ENCODE measurements at regions not wholly inside any gene's neighbourhood (a gene's known extent, or its start where the extent isn't known, plus 50 kb on each side); places are given as distances from the start of the nearest gene placed in this dataset.

DNA sequence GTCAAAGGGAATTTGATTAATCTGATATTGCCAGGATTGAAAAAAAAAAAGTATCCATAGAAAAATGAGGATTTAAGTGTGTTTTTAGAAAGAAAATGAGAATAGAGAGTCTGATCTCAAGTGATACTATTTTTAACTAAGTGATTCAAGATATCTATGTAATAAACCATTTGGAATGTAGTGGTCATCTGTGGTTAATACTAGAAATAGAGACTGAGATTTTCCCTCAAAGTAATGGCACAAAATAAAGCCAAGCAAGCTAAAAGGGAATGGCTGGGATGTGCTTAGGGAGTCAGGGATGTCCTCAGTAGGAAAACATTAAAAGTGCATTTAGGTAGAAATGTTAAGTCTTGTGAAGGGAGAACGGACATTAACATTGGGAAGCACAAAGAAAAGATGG is 90.6 kb downstream of the FBXO4 start:
- Mint-ChIP-seq H3K4me3 (no peak overlapping the region), H3K27me3 (ENCODE audit: low read depth) (peaks cover 25% of the 10 kb centered on the region), H3K36me3 (no peaks in the 10 kb centered on the region), H3K4me1 (no peaks in the 10 kb centered on the region), H3K27ac (no peak overlapping the region), H3K9me3 (no peaks in the 10 kb centered on the region)
- DNase-seq (ENCODE audit: low spot score in 2 of 2, unreplicated experiment in 2 of 2): no peak
- TF ChIP-seq, protein P1, sequence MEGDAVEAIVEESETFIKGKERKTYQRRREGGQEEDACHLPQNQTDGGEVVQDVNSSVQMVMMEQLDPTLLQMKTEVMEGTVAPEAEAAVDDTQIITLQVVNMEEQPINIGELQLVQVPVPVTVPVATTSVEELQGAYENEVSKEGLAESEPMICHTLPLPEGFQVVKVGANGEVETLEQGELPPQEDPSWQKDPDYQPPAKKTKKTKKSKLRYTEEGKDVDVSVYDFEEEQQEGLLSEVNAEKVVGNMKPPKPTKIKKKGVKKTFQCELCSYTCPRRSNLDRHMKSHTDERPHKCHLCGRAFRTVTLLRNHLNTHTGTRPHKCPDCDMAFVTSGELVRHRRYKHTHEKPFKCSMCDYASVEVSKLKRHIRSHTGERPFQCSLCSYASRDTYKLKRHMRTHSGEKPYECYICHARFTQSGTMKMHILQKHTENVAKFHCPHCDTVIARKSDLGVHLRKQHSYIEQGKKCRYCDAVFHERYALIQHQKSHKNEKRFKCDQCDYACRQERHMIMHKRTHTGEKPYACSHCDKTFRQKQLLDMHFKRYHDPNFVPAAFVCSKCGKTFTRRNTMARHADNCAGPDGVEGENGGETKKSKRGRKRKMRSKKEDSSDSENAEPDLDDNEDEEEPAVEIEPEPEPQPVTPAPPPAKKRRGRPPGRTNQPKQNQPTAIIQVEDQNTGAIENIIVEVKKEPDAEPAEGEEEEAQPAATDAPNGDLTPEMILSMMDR (IDR thresholded peaks at IDR 0.05; ENCODE audit: unreplicated experiment): no peak

DNA sequence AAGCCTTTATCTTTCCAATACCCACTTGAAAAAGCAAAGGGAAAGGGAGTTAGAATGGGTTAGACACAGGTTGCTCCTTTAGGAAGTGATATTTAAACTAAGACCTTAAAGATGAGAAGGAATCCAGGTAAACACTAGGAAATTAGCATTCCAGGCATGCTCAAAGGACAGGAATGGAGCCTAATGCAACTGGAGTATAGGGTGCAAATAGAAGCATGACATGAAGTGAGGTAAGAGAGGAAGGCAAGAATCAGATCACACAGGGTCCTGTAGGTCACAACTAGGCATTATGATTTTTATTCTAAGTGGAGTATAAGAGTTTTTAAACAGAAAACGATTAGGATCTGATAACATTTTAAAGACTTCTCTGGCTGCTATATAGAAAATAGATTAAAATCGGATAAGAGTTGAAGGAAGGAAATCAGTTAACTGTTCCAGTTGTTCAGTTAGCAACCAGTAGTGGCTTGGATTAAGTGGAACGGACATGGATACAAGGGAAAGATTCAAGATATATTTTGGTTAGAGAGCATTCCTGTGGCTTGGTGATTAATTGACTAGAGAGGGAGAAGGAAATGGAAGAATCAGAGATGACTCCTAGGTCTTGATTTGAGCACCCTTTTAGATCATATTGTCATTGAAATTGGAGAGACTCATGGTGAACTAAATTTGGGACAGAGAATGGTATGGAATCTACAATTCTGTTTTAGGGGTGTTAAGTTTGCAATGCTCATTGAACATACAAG is 95.9 kb downstream of the FBXO4 start:
- no peaks in the 10 kb centered on the region for H3K36me3 Mint-ChIP-seq
- H3K27me3 Mint-ChIP-seq (ENCODE audit: low read depth): peaks cover 9% of the 10 kb centered on the region
- H3K4me3 Mint-ChIP-seq: no peak overlapping the region
- no peak for DNase-seq (ENCODE audit: low spot score in 2 of 2, unreplicated experiment in 2 of 2)
- TF ChIP-seq, protein P1 (IDR thresholded peaks at IDR 0.05; ENCODE audit: unreplicated experiment): no peak
- H3K9me3 Mint-ChIP-seq: peaks cover 11% of the 10 kb centered on the region
- H3K27ac Mint-ChIP-seq: no peak overlapping the region
- no peaks in the 10 kb centered on the region for H3K4me1 Mint-ChIP-seq

DNA sequence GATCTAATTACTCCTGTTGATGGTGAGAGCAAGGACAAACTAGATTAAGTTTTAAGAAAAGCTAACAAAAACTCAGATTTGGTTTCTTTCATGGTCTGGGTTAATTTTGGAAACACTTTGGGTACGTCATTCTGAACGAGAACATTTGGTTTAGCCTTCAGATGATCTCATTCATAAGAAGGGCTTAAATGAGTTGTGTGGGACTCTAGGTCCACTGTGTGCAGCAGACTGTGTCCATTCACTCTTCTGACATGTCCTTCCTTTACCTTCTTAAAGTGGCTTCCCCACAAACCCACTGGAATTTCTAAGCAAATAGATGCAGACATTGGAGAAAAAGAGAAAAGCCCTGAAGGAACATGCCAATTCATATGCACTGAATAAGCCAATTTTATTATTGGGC is 96.8 kb downstream of the FBXO4 start:
- no peak overlapping the region for H3K4me3 Mint-ChIP-seq
- TF ChIP-seq, protein P1 (IDR thresholded peaks at IDR 0.05; ENCODE audit: unreplicated experiment): no peak

DNA sequence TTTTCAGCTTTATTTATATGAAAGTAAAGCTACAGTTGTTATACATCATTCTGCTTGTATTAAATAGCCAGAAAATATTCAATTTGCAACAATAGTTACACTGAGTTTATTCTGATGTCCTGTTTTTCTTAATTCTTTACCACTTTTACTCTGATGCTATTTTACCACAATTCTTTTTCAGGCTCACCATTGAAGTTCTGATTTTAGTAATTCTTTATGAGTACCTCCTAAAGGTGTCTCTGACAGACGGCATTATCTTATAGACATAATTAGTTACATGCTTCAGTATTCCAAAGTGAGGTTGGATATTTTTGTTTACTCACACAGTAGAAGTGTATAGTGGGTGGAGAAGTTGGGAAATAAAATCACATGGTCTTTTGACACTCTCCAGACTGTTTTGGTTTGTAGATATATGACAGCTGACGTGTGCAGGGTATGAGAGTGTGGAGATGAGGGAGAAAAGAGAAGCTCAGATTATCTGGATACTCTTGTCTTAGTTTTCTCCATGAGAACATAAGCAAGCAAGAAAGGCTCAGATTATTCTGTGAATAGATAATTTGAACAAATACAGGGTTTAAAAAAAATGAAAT is 97.4 kb downstream of the FBXO4 start:
- Mint-ChIP-seq H3K4me3 (no peak overlapping the region), H3K27ac (no peak overlapping the region), H3K36me3 (no peaks in the 10 kb centered on the region), H3K27me3 (ENCODE audit: low read depth) (peaks cover 5% of the 10 kb centered on the region), H3K9me3 (peaks cover 11% of the 10 kb centered on the region), H3K4me1 (no peaks in the 10 kb centered on the region)
- TF ChIP-seq, protein P1 (IDR thresholded peaks at IDR 0.05; ENCODE audit: unreplicated experiment): no peak
- no peak for DNase-seq (ENCODE audit: low spot score in 2 of 2, unreplicated experiment in 2 of 2)

More for the DNA sequence above, 96.8 kb downstream of the FBXO4 start:
- Mint-ChIP-seq H3K4me1 (no peaks in the 10 kb centered on the region), H3K36me3 (no peaks in the 10 kb centered on the region), H3K27ac (no peak overlapping the region), H3K9me3 (peaks cover 11% of the 10 kb centered on the region), H3K27me3 (ENCODE audit: low read depth) (peaks cover 6% of the 10 kb centered on the region)
- DNase-seq (ENCODE audit: low spot score in 2 of 2, unreplicated experiment in 2 of 2): no peak

DNA sequence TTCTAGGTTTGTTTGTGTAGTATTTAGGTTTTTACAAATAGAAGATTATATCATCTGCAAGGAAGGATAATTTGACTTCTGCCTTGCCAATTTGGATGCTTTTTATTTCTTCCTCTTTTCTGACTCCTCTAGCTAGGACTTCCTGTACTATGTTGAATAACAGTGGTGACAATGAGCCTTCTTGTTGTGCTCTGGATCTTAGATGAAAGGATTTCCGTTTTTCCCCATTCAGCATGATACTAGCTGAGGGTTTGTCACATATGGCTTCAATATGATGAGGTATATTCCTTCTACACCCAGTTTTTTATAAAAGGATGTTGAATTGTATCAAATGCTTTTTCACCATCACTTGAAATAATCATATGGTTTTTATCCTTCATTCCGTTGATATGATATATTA is 101.4 kb downstream of the FBXO4 start:
- Mint-ChIP-seq H3K27ac (no peak overlapping the region), H3K4me1 (no peaks in the 10 kb centered on the region), H3K4me3 (no peak overlapping the region), H3K36me3 (no peaks in the 10 kb centered on the region), H3K27me3 (ENCODE audit: low read depth) (peaks cover 2% of the 10 kb centered on the region), H3K9me3 (peaks cover 11% of the 10 kb centered on the region)
- no peak for DNase-seq (ENCODE audit: low spot score in 2 of 2, unreplicated experiment in 2 of 2)
- TF ChIP-seq, protein P1 (IDR thresholded peaks at IDR 0.05; ENCODE audit: unreplicated experiment): no peak

Measured in mesothelial cell of epicardium (in vitro differentiated cells).